Ammon's horn (tissue), 1 donor: ENCODE measurements at regions not wholly inside any gene's neighbourhood (a gene's known extent, or its start where the extent isn't known, plus 50 kb on each side); places are given as distances from the start of the nearest gene placed in this dataset.

ENCODE experiments used
- DNase-seq: peaks from one replicate; pipeline ENCODE4 v3.0.0-alpha.2; 2016; ENCODE audit warnings: low spot score

GRCh38 chr6:169890049-169890448 lies 138.6 kb downstream of the ERMARD start:
- no peak for DNase-seq

- DNase-seq = no peak
Observed at GRCh38 chr6:169887529-169888140, 136.2 kb downstream of the ERMARD start.

GRCh38 chr6:169886631-169887227 lies 135.3 kb downstream of the ERMARD start:
- no peak for DNase-seq

GRCh38 chr6:169885831-169886230 lies 134.4 kb downstream of the ERMARD start:
- DNase-seq = no peak

GRCh38 chr6:169885131-169885530 lies 133.7 kb downstream of the ERMARD start:
- no peak for DNase-seq

- DNase-seq = no peak
Observed at GRCh38 chr6:169884158-169884557, 132.7 kb downstream of the ERMARD start.

GRCh38 chr6:169883316-169883715 lies 131.9 kb downstream of the ERMARD start:
- no peak for DNase-seq

GRCh38 chr6:169881976-169882375 lies 130.6 kb downstream of the ERMARD start:
- DNase-seq = no peak

- DNase-seq = no peak
Observed at GRCh38 chr6:169881398-169881797, 130.0 kb downstream of the ERMARD start.

GRCh38 chr6:169880516-169880915 lies 129.1 kb downstream of the ERMARD start:
- DNase-seq = no peak

- no peak for DNase-seq
Observed at GRCh38 chr6:169869301-169869700, 117.9 kb downstream of the ERMARD start.

GRCh38 chr6:169868458-169868857 lies 117.0 kb downstream of the ERMARD start:
- DNase-seq = no peak

- DNase-seq = no peak
Observed at GRCh38 chr6:169867751-169868191, 116.3 kb downstream of the ERMARD start.

- no peak for DNase-seq
Observed at GRCh38 chr6:169866668-169867521, 115.5 kb downstream of the ERMARD start.

- DNase-seq = no peak
Observed at GRCh38 chr6:169866140-169866534, 114.7 kb downstream of the ERMARD start.

GRCh38 chr6:169865346-169866139 lies 114.1 kb downstream of the ERMARD start:
- DNase-seq = no peak

- no peak for DNase-seq
Observed at GRCh38 chr6:169864148-169865020, 113.0 kb downstream of the ERMARD start.

GRCh38 chr6:169863710-169864109 lies 112.3 kb downstream of the ERMARD start:
- DNase-seq = no peak

- no peak for DNase-seq
Observed at GRCh38 chr6:169862892-169863525, 111.6 kb downstream of the ERMARD start.

- no peak for DNase-seq
Observed at GRCh38 chr6:169862043-169862891, 110.8 kb downstream of the ERMARD start.
